ENCODE measurements at regions not wholly inside any gene's neighbourhood (a gene's known extent, or its start where the extent isn't known, plus 50 kb on each side); places are given as distances from the start of the nearest gene placed in this dataset.
"Not testable (repeated sequence)": the region's sequence is repeated elsewhere in the genome, so short reads cannot be mapped to it uniquely, and the experiment has no call there.

DNA sequence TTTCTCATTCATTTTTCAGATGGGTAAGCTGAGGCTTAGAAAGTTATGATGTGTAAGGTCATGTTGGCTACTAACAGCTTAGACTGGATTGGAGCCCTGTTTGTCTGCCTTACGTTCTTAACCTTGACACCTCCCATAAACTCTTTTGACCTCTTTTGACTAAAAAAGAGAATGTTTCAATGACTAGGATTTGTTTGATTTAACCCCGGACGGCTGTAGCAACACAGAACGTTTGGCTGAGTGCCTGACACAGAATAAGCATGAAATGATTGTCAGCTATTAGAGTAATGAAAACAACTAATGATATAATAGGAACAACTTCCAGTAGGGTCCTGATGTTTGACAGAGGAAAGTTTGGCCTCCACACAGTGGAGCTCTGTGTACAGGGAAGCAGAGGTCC, 83.3 kb upstream of the PDZD8 start:
- no peak for DNase-seq (ENCODE audit: extremely low read depth in 1 of 2, low read depth in 1 of 2)

DNA sequence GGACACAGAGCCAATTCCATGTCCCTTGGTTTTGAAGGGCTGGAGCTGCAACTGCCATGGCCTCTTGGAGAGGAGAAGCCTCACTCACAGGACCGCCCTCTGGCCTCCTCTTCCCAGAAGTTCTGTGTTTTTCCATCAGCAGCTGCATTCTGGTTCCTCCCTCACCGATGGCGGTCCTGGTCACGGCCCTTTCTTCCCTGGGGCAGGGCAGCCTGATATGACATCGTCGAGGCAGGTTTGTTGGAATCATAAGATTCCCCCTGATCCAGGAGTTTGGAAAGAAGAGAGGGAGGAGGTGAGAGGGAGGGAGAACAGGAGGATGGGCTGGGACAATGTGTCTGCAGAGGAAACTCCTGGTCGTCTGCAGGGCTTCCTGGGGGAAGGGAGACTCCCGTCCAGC, 82.7 kb upstream of the PDZD8 start:
- no peak for DNase-seq (ENCODE audit: extremely low read depth in 1 of 2, low read depth in 1 of 2)

DNA sequence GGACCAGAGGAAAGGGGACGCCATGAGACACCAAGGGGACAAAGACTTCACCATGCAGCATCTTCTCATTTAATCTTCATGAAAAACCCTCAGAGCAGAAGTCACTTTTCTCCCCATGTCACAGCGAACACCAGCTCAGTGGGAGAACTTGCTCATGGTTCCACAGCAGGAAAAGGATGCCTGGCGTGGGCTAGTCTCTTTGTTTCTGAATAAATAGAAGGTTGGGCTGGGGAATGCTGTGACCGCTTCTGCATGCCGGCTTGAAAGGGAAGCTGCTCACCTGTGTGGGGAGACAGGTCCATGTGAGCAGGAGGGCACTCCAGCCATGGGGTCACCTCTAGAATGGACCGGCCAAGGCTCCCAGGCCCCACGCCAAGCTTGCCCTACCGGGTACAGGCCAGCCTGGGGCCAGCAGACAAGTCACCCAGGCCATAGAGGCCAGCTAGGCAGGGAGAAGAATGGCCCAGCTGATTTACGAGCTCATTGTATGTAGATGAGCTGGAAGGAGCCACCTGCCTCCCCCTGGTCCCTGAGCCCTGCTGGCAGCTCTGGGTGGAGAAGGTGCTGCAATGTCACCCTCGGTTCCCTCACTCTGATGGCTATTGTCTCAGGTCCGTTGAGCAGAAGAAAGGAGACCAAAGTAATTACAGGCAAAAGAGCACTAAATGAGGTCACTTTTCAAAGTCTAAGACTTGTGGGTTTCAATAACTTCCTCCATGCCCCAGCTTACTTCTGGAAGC, 82.0 kb upstream of the PDZD8 start:
- no peak for DNase-seq (ENCODE audit: extremely low read depth in 1 of 2, low read depth in 1 of 2)

- DNase-seq (ENCODE audit: extremely low read depth in 1 of 2, low read depth in 1 of 2) = no peak
Measured at GRCh38 chr10:117455346-117455745, 80.1 kb upstream of the PDZD8 start.

- DNase-seq (ENCODE audit: extremely low read depth in 1 of 2, low read depth in 1 of 2) = no peak
Measured at GRCh38 chr10:117454502-117454901, 79.3 kb upstream of the PDZD8 start.

DNA sequence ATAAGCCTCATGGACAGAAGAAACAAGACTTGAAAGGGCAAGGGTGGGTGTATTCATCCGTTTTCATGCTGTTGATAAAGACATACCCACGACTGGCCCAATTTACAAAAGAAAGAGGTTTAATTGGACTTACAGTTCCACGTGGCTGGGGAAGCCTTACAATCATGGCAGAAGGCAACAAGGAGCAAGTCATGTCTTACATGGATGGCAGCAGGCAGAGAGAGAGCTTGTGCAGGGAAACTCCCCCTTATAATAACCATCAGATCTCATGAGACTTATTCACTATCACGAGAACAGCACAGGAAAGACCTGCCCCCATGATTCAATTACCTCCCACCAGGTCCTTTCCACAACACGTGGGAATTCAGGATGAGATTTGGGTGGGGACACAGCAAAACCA, 78.2 kb upstream of the PDZD8 start:
- DNase-seq (ENCODE audit: extremely low read depth in 1 of 2, low read depth in 1 of 2) = not testable (repeated sequence)

DNA sequence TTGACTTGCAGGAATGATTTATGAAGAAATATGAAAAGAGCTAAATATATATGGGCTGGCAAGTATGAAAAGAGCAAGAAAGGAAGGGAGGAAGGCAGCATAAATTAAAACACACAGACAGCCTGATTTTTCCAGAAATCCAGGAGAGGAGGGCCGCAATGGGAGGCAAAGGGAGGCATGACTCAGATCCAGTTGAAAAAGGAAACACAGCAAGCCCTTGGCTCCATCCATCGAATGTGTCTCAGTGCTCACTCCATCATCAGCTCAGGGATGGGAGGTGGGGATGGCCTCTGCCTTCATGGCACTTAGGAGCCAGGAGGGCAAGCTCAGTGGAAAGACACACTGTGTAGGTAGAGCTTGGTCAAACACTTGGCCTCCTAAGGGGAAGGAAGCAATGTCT, 75.7 kb upstream of the PDZD8 start:
- no peak for DNase-seq (ENCODE audit: extremely low read depth in 1 of 2, low read depth in 1 of 2)

GRCh38 chr10:117449636-117450035, 74.4 kb upstream of the PDZD8 start:
- DNase-seq (ENCODE audit: extremely low read depth in 1 of 2, low read depth in 1 of 2) = no peak

DNA sequence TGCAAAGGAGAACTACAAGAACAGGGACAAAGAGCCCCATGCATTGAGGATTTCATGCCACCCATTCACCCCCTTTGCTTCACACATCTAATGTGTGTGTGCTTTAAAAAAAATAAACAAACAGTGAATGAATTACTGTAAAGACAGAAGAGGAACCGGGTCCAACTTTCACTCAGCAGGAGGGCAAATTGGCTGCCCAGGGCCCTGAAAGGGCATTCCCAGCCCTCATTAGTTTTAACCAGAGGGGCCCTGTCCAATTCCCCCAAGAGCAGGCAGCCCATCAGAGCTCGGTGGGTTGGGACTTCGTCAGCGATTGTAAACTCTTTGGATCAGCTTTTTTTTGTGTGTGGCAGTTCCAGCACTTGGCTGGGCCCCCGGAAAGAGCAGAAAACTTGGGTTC, 73.6 kb upstream of the PDZD8 start:
- no peak for DNase-seq (ENCODE audit: extremely low read depth in 1 of 2, low read depth in 1 of 2)

DNA sequence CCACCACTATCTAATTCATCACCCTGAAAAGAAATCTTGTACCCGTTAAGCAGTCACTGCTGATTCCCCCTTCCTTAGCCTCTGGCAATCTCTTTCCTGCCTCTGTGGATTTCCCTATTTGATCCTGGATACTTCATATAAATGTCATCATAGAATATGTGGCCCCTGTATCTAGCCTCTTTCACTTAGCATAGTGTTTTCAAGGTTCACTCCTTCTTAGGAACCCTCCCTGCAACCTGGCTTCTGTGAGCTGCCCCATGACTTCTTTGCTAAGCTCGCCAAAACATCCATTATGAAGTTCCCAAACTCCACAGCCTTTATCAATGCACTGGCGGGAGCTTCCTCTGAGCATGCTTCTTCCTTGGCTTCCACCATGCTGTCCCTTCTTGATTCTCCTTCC, 70.8 kb upstream of the PDZD8 start:
- DNase-seq (ENCODE audit: extremely low read depth in 1 of 2, low read depth in 1 of 2) = no peak

- DNase-seq (ENCODE audit: extremely low read depth in 1 of 2, low read depth in 1 of 2) = no peak
Measured at GRCh38 chr10:117444497-117445040, 69.3 kb upstream of the PDZD8 start.

- no peak for DNase-seq (ENCODE audit: extremely low read depth in 1 of 2, low read depth in 1 of 2)
Measured at GRCh38 chr10:117443686-117444041, 68.4 kb upstream of the PDZD8 start.

DNA sequence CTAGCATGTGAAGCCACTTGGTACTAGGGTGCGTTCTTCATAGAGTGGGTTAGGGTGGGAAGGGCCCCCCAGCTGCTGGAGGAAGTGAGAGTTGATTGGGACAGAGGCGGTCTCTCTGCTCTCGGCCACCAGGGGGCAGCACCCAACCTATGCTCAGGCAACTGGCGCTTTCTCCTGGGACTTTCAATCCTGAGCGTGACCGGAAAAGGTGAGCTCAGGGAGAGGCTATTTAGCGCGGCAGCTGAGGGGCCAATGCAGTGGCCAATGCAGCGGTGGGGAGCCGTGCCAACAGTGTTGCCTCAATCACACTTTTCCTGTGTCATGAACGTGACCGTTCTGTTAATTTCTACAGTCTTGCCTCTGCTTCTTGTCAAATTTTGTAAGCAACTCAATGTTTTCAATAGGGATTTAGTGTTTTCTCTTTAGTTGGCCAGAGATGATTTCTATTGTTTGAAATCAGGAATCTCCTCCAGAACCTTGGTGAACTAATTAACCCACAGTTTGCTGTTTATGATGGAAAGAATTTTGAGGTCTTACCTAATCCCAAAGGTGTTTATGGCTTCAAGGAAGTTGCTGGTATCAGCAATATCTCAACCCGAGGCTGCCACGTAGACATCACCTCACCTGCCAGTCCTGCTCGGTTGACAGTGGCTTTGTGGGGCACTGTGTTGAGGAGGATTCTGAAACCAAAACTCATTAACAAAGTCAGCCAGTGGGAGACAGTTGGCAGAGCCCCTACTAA, 67.9 kb upstream of the PDZD8 start:
- DNase-seq (ENCODE audit: extremely low read depth in 1 of 2, low read depth in 1 of 2) = peak in 1 of 2 donors; percentile 37

- DNase-seq (ENCODE audit: extremely low read depth in 1 of 2, low read depth in 1 of 2) = no peak
Measured at GRCh38 chr10:117442521-117442920, 67.3 kb upstream of the PDZD8 start.

GRCh38 chr10:117441812-117442443, 66.7 kb upstream of the PDZD8 start:
- no peak for DNase-seq (ENCODE audit: extremely low read depth in 1 of 2, low read depth in 1 of 2)

DNA sequence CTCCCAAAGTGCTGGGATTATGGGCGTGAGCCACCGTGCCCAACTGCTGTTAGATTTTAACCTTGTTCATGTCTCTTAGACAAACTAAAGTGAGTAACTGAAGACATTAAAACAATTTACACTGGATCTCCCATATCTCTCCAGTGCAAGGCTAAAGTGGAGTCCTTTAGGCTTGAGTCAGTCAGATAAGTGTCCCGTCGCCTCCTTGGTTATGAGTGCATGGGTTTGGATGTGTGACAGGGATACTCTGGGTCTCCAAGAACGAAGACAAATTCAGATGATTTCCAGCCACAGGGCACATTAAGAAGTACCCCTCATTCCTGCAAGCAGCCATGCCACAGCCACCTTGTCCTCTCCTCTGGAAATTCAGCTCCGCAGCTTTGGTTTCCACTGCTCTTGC, 66.1 kb upstream of the PDZD8 start:
- DNase-seq (ENCODE audit: extremely low read depth in 1 of 2, low read depth in 1 of 2) = no peak

GRCh38 chr10:117439243-117439912, 64.1 kb upstream of the PDZD8 start:
- DNase-seq (ENCODE audit: extremely low read depth in 1 of 2, low read depth in 1 of 2) = no peak

DNA sequence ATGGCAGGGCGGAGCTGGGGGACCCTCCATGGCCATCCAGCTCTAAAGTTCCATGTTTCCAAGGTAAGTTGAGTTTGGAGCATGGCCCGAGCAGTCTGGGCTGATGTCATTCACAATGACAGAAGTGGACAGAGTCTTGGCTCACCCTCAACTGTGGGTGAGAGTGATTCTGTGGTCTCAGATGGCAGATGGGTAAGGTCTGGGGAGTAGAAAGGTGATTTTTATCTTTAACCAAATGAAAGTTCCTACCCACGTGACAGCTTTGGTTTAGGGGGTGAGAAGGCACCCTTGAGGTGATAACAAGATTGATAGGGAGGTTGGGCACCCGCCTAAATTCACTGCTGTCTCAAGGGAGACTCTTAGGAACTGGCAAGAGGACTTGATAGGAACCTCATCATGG, 57.6 kb upstream of the PDZD8 start:
- no peak for DNase-seq (ENCODE audit: extremely low read depth in 1 of 2, low read depth in 1 of 2)

- no peak for DNase-seq (ENCODE audit: extremely low read depth in 1 of 2, low read depth in 1 of 2)
Measured at GRCh38 chr10:117431160-117431559, 55.9 kb upstream of the PDZD8 start.

GRCh38 chr10:117430535-117430934, 55.3 kb upstream of the PDZD8 start:
- not testable (repeated sequence) for DNase-seq (ENCODE audit: extremely low read depth in 1 of 2, low read depth in 1 of 2)

- no peak for DNase-seq (ENCODE audit: extremely low read depth in 1 of 2, low read depth in 1 of 2)
Measured at GRCh38 chr10:117429643-117430265, 54.5 kb upstream of the PDZD8 start.
